ENCODE measurements at regions not wholly inside any gene's neighbourhood (a gene's known extent, or its start where the extent isn't known, plus 50 kb on each side); places are given as distances from the start of the nearest gene placed in this dataset.

DNA sequence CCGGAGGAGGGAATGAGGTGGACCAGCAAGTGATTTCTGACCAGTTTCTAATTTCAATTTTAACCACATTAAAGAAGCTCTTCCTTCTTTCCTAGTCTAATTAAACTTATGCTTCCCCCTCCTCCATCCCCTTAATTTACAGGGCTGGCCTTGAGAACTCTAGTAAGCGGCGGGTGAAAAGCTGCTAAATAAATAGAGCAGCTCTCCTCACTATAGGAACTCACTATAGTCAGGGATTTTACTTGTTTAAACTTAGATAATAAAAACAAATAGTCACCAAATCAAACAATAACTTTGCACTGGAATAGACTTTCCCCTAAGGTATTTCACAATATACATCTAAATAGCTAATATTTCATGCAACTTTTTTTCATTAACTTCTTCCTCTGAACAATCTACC is 1838.2 kb upstream of the PRR20A start:
- H3K27ac Mint-ChIP-seq = no peak overlapping the region
- Histone ChIP-seq H3K4me3 (ENCODE audit: control extremely low read depth in 1 of 5, extremely low read depth in 1 of 5, insufficient read depth in 1 of 5, low read depth in 2 of 5, low read length in 4 of 5) (no peak overlapping the region), H3K36me3 (replicated peaks in 1 of 2; ENCODE audit: control extremely low read depth in 1 of 2, control insufficient read depth in 1 of 2, extremely low read depth in 1 of 2, insufficient read depth in 2 of 2, low read length in 1 of 2) (no peaks in the 10 kb centered on the region), H3K79me2 (ENCODE audit: control insufficient read depth, insufficient read depth, low read length) (no peaks in the 10 kb centered on the region), H4K20me1 (ENCODE audit: control insufficient read depth, insufficient read depth, low read length, poor library complexity, severe bottlenecking) (no peaks in the 10 kb centered on the region), H3K27ac (ENCODE audit: low read length in 2 of 2) (no peak overlapping the region), H3K4me1 (ENCODE audit: control insufficient read depth in 2 of 2, insufficient read depth in 2 of 2, low read length in 2 of 2) (no peaks in the 10 kb centered on the region), H3K27me3 (replicated peaks in 1 of 4; ENCODE audit: control extremely low read depth in 1 of 4, control insufficient read depth in 3 of 4, insufficient read depth in 4 of 4, low read length in 3 of 4) (no peaks in the 10 kb centered on the region), H2AFZ (ENCODE audit: insufficient read depth, low read depth, low read length, poor library complexity, severe bottlenecking) (no peak overlapping the region), H3K9me3 (ENCODE audit: control extremely low read depth in 1 of 3, control insufficient read depth in 2 of 3, insufficient read depth in 1 of 3, low read length in 2 of 3) (no peaks in the 10 kb centered on the region), H3K4me2 (replicated peaks; ENCODE audit: low read depth, low read length, poor library complexity, severe bottlenecking) (no peak overlapping the region), H3K9ac (ENCODE audit: low read length) (no peak overlapping the region)
- H3K9me3 Mint-ChIP-seq (ENCODE audit: insufficient read depth) = peaks cover 6% of the 10 kb centered on the region
- ChIA-PET CTCF (no interaction called here), POLR2A (no interaction called here)
- H3K4me1 Mint-ChIP-seq = no peaks in the 10 kb centered on the region
- TF ChIP-seq, protein P1, sequence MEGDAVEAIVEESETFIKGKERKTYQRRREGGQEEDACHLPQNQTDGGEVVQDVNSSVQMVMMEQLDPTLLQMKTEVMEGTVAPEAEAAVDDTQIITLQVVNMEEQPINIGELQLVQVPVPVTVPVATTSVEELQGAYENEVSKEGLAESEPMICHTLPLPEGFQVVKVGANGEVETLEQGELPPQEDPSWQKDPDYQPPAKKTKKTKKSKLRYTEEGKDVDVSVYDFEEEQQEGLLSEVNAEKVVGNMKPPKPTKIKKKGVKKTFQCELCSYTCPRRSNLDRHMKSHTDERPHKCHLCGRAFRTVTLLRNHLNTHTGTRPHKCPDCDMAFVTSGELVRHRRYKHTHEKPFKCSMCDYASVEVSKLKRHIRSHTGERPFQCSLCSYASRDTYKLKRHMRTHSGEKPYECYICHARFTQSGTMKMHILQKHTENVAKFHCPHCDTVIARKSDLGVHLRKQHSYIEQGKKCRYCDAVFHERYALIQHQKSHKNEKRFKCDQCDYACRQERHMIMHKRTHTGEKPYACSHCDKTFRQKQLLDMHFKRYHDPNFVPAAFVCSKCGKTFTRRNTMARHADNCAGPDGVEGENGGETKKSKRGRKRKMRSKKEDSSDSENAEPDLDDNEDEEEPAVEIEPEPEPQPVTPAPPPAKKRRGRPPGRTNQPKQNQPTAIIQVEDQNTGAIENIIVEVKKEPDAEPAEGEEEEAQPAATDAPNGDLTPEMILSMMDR (IDR thresholded peaks at IDR 0.05) = no peak
- no peak for TF ChIP-seq EZH2 (IDR thresholded peaks at IDR 0.05; ENCODE audit: borderline replicate concordance, insufficient read depth, low read depth, low read length, poor library complexity, severe bottlenecking)
- no CpG with 5 or more reads among the region's 3 CpGs for WGBS (ENCODE audit: insufficient coverage)
- intact Hi-C loops (cut with micrococcal nuclease) = no loop called here
- no peak for DNase-seq
- no peak for ATAC-seq (ENCODE audit: low read depth)
- H3K27me3 Mint-ChIP-seq = no peaks in the 10 kb centered on the region
- no peak overlapping the region for H3K4me3 Mint-ChIP-seq

DNA sequence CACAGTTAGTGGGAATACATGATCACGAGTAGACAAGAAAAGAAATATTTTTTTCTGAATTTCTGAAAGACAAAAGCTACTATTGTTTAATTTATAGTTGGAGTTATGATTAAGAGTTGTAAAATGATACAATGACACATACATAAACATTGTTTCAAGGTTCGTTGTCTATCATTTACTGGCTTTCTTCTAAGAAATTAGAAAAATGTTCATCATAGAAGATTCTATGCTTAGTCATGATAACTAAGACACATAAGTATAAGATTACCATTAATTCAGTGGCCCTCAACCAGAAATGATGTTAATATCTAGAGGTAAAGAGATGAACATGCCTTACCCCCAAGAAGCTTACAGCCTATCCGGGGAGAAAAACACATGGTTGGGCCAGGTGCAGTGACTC is 1832.8 kb upstream of the PRR20A start:
- DNase-seq = no peak
- POLR2A ChIA-PET = no interaction called here
- intact Hi-C loops (cut with micrococcal nuclease) = no loop called here
- no peak overlapping the region for H3K27ac Mint-ChIP-seq
- Histone ChIP-seq H3K4me3 (ENCODE audit: control extremely low read depth in 1 of 5, extremely low read depth in 1 of 5, insufficient read depth in 1 of 5, low read depth in 2 of 5, low read length in 4 of 5) (no peak overlapping the region), H3K79me2 (ENCODE audit: control insufficient read depth, insufficient read depth, low read length) (no peaks in the 10 kb centered on the region), H3K27ac (ENCODE audit: low read length in 2 of 2) (no peak overlapping the region), H3K4me1 (ENCODE audit: control insufficient read depth in 2 of 2, insufficient read depth in 2 of 2, low read length in 2 of 2) (no peaks in the 10 kb centered on the region), H3K27me3 (replicated peaks in 1 of 4; ENCODE audit: control extremely low read depth in 1 of 4, control insufficient read depth in 3 of 4, insufficient read depth in 4 of 4, low read length in 3 of 4) (no peaks in the 10 kb centered on the region), H3K9me3 (ENCODE audit: control extremely low read depth in 1 of 3, control insufficient read depth in 2 of 3, insufficient read depth in 1 of 3, low read length in 2 of 3) (no peaks in the 10 kb centered on the region), H3K36me3 (replicated peaks in 1 of 2; ENCODE audit: control extremely low read depth in 1 of 2, control insufficient read depth in 1 of 2, extremely low read depth in 1 of 2, insufficient read depth in 2 of 2, low read length in 1 of 2) (no peaks in the 10 kb centered on the region), H4K20me1 (ENCODE audit: control insufficient read depth, insufficient read depth, low read length, poor library complexity, severe bottlenecking) (no peaks in the 10 kb centered on the region), H3K9ac (ENCODE audit: low read length) (no peak overlapping the region), H2AFZ (ENCODE audit: insufficient read depth, low read depth, low read length, poor library complexity, severe bottlenecking) (no peak overlapping the region), H3K4me2 (replicated peaks; ENCODE audit: low read depth, low read length, poor library complexity, severe bottlenecking) (no peak overlapping the region)
- no peak overlapping the region for H3K4me3 Mint-ChIP-seq
- TF ChIP-seq EZH2 (IDR thresholded peaks at IDR 0.05; ENCODE audit: borderline replicate concordance, insufficient read depth, low read depth, low read length, poor library complexity, severe bottlenecking) = no peak
- TF ChIP-seq, protein P1 (IDR thresholded peaks at IDR 0.05) = no peak
- CTCF ChIA-PET = no interaction called here
- no peaks in the 10 kb centered on the region for H3K4me1 Mint-ChIP-seq
- H3K9me3 Mint-ChIP-seq (ENCODE audit: insufficient read depth) = no peaks in the 10 kb centered on the region
- no CpG with 5 or more reads among the region's 3 CpGs for WGBS (ENCODE audit: insufficient coverage)
- ATAC-seq (ENCODE audit: low read depth) = no peak
- no peaks in the 10 kb centered on the region for H3K27me3 Mint-ChIP-seq

All from B cell (primary cell).